H1 (cell line): ENCODE measurements at regions not wholly inside any gene's neighbourhood (a gene's known extent, or its start where the extent isn't known, plus 50 kb on each side); places are given as distances from the start of the nearest gene placed in this dataset.

Experiments used
- CTCF ChIA-PET: fragments of 300-600 bp; sonication (Branson Sonifier 250); formaldehyde crosslinking; loops from one replicate; lab custom pipeline; 2021; ENCODE audit not compliant: partially characterized antibody; lab: Charles Lee
- POLR2A ChIA-PET: fragments of 300-600 bp; sonication (Branson Sonifier 250); formaldehyde crosslinking; loops from one replicate; lab custom pipeline; 2021; ENCODE audit warnings: inconsistent platforms; ENCODE audit not compliant: partially characterized antibody; lab: Charles Lee
- DNase-seq, 2 experiments: peaks; one replicate each; pipeline versions ENCODE4 v3.0.0 to v3.0.0-alpha.2; 2010 to 2022; ENCODE audit warnings: low spot score in 2 of 2, low read depth in 1 of 2, mixed read lengths in 1 of 2
- FAIRE-seq: peaks from 2 replicates; lab custom pipeline; 2011; peaks lifted over from hg19 to GRCh38; lab: Jason Lieb, UNC
- H2AFZ ChIP-seq: 2 replicates; pipeline ENCODE4 v1.8.1; 2012; ENCODE audit warnings: low read length, inconsistent platforms
- H2AK5ac ChIP-seq: 2 replicates; pipeline ENCODE4 v1.6.1; 2013; ENCODE audit warnings: low read depth, low read length
- H2BK120ac ChIP-seq: replicated peaks from 2 replicates; pipeline ENCODE3; 2013; ENCODE audit warnings: low read depth, low read length, inconsistent platforms
- H2BK12ac ChIP-seq: 2 replicates; pipeline ENCODE4 v1.6.1; 2013; ENCODE audit warnings: low read depth, low read length
- H2BK15ac ChIP-seq: 2 replicates; pipeline ENCODE4 v1.6.1; 2013; ENCODE audit warnings: low read length
- H2BK20ac ChIP-seq: 2 replicates; pipeline ENCODE4 v1.6.1; 2013; ENCODE audit warnings: low read length
- H2BK5ac ChIP-seq: 2 replicates; pipeline ENCODE4 v1.6.1; 2013; ENCODE audit warnings: low read depth, low read length
- H3K14ac ChIP-seq: 2 replicates; pipeline ENCODE4 v1.6.1; 2013; ENCODE audit warnings: inconsistent platforms; ENCODE audit not compliant: insufficient read length
- H3K18ac ChIP-seq: 2 replicates; pipeline ENCODE4 v1.6.1; 2013; ENCODE audit warnings: low read length; ENCODE audit errors: extremely low read depth
- H3K23ac ChIP-seq: 2 replicates; pipeline ENCODE4 v1.6.1; 2013; ENCODE audit warnings: inconsistent platforms; ENCODE audit not compliant: insufficient read length
- H3K23me2 ChIP-seq: 2 replicates; pipeline ENCODE4 v1.6.1; 2013; ENCODE audit warnings: low read depth, low read length
- H3K27ac ChIP-seq: 2 replicates; pipeline ENCODE4 v1.6.1; 2011; ENCODE audit warnings: low read depth, low read length, inconsistent platforms
- H3K27me3 ChIP-seq, 4 experiments: replicated peaks in 1 of 4; 1 replicate in 1 of 4; 2 replicates in 3 of 4; pipeline versions ENCODE4 v1.6.1 to v1.8.1; 2011 to 2013; ENCODE audit warnings: low read length in 3 of 4, mild to moderate bottlenecking in 3 of 4, inconsistent platforms in 2 of 4, mixed read lengths in 2 of 4, moderate library complexity in 1 of 4; ENCODE audit not compliant: control insufficient read depth in 3 of 4, insufficient read depth in 3 of 4; ENCODE audit errors: extremely low read depth in 1 of 4
- H3K36me3 ChIP-seq, 4 experiments: 2 replicates each; pipeline versions ENCODE4 v1.6.1 to v1.8.1; 2011 to 2013; ENCODE audit warnings: mild to moderate bottlenecking in 4 of 4, low read length in 3 of 4, moderate library complexity in 2 of 4, control low read depth in 1 of 4, inconsistent platforms in 1 of 4; ENCODE audit not compliant: insufficient read depth in 4 of 4, control insufficient read depth in 2 of 4
- H3K4ac ChIP-seq: replicated peaks from 2 replicates; pipeline ENCODE3; 2013; ENCODE audit warnings: low read length, low read depth, mixed read lengths, inconsistent platforms; ENCODE audit not compliant: insufficient read length
- H3K4me1 ChIP-seq, 4 experiments: replicated peaks in 1 of 4; 1 replicate in 1 of 4; 2 replicates in 3 of 4; pipeline versions ENCODE4 v1.6.1 to v1.8.1; 2011 to 2013; ENCODE audit warnings: low read length in 3 of 4, inconsistent platforms in 2 of 4, mixed read lengths in 1 of 4; ENCODE audit not compliant: insufficient read depth in 4 of 4, control insufficient read depth in 3 of 4
- H3K4me2 ChIP-seq, 2 experiments: 2 replicates each; pipeline versions ENCODE4 v1.6.1 to v1.8.1; 2011 to 2013; ENCODE audit warnings: low read depth in 2 of 2, low read length in 2 of 2, control low read depth in 1 of 2, inconsistent platforms in 1 of 2, mild to moderate bottlenecking in 1 of 2; ENCODE audit not compliant: insufficient read depth in 1 of 2
- H3K4me3 ChIP-seq, 4 experiments: fragments of 200-600, 300-600 bp in 1 of 4; sonication (generic), shearing (Covaris generic), sonication (Bioruptor Twin) in 1 of 4; 2 replicates each; pipeline versions ENCODE4 v1.5.1 to v1.8.1; 2011 to 2016; ENCODE audit warnings: low read length in 4 of 4, low read depth in 3 of 4, control low read depth in 2 of 4, inconsistent platforms in 2 of 4, mild to moderate bottlenecking in 2 of 4, mixed read lengths in 1 of 4, moderate library complexity in 1 of 4; ENCODE audit not compliant: insufficient read depth in 2 of 4; ENCODE audit errors: extremely low read depth in 1 of 4
- H3K56ac ChIP-seq: replicated peaks from 2 replicates; pipeline ENCODE3; 2013; ENCODE audit warnings: low read depth, mild to moderate bottlenecking, mixed read lengths, low read length, inconsistent platforms; ENCODE audit not compliant: insufficient read length
- H3K79me1 ChIP-seq: 2 replicates; pipeline ENCODE4 v1.6.1; 2013; ENCODE audit warnings: low read depth, low read length, control low read depth
- H3K79me2 ChIP-seq, 2 experiments: 2 replicates each; pipeline versions ENCODE4 v1.6.1 to v1.8.1; 2012 to 2013; ENCODE audit warnings: low read length in 2 of 2, mild to moderate bottlenecking in 2 of 2, inconsistent platforms in 1 of 2; ENCODE audit not compliant: insufficient read depth in 2 of 2, control insufficient read depth in 1 of 2
- H3K9ac ChIP-seq, 4 experiments: replicated peaks in 1 of 4; 1 replicate in 1 of 4; 2 replicates in 3 of 4; pipeline versions ENCODE4 v1.6.1 to v1.8.1; 2011 to 2013; ENCODE audit warnings: low read depth in 3 of 4, low read length in 3 of 4, control low read depth in 2 of 4, mild to moderate bottlenecking in 2 of 4, moderate library complexity in 2 of 4, inconsistent platforms in 1 of 4; ENCODE audit errors: extremely low read depth in 1 of 4
- H3K9me3 ChIP-seq, 2 experiments: 2 replicates each; pipeline versions ENCODE4 v1.6.1 to v1.8.1; 2012 to 2013; ENCODE audit warnings: mild to moderate bottlenecking in 2 of 2, moderate library complexity in 2 of 2, control low read depth in 1 of 2, inconsistent platforms in 1 of 2, low read depth in 1 of 2, low read length in 1 of 2, mixed read lengths in 1 of 2; ENCODE audit not compliant: insufficient read depth in 2 of 2
- H4K20me1 ChIP-seq, 2 experiments: replicated peaks in 1 of 2; 2 replicates each; pipeline versions ENCODE3 to v1.8.1; 2011 to 2013; ENCODE audit warnings: inconsistent platforms in 2 of 2, low read length in 2 of 2, mild to moderate bottlenecking in 1 of 2; ENCODE audit not compliant: insufficient read depth in 2 of 2, control insufficient read depth in 1 of 2
- H4K5ac ChIP-seq: 2 replicates; pipeline ENCODE4 v1.6.1; 2013; ENCODE audit warnings: low read length, low read depth, mixed read lengths, inconsistent platforms; ENCODE audit not compliant: insufficient read length
- H4K8ac ChIP-seq: 2 replicates; pipeline ENCODE4 v1.8.0; 2013; ENCODE audit warnings: mild to moderate bottlenecking, moderate library complexity, low read length, inconsistent platforms; ENCODE audit not compliant: insufficient read depth; ENCODE audit errors: extremely low read depth
- H4K91ac ChIP-seq: replicated peaks from 2 replicates; pipeline ENCODE3; 2013; ENCODE audit warnings: low read length, mixed read lengths, inconsistent platforms; ENCODE audit not compliant: insufficient read length
- CHD1 ChIP-seq: IDR thresholded peaks from 2 replicates; pipeline ENCODE4 v1.6.1; 2012; ENCODE audit warnings: low read depth, low read length, improper control_type of control experiment
- CHD2 ChIP-seq: IDR thresholded peaks from 2 replicates; pipeline ENCODE4 v1.6.1; 2012; ENCODE audit warnings: low read length, improper control_type of control experiment
- GTF2F1 ChIP-seq: IDR thresholded peaks from 2 replicates; pipeline ENCODE4 v1.6.1; 2012; ENCODE audit warnings: low read depth, low read length, improper control_type of control experiment, borderline replicate concordance
- POLR2A ChIP-seq, 2 experiments: IDR thresholded peaks; 1 replicate in 1 of 2; 2 replicates in 1 of 2; pipeline ENCODE4 v1.6.1; 2011; ENCODE audit warnings: low read depth in 2 of 2, low read length in 2 of 2, mild to moderate bottlenecking in 2 of 2; ENCODE audit errors: control extremely low read depth in 1 of 2
- POLR2AphosphoS5 ChIP-seq: IDR thresholded peaks from 2 replicates; pipeline ENCODE4 v1.6.1; 2011; ENCODE audit warnings: low read depth, low read length
- RNF2 ChIP-seq: fragments of 200-900, 300-1000 bp; sonication (generic); IDR thresholded peaks from 2 replicates; pipeline ENCODE4 v1.7.1; 2016; ENCODE audit warnings: borderline replicate concordance, low read depth, mild to moderate bottlenecking, antibody characterized with exemption, low read length; ENCODE audit not compliant: poor library complexity, severe bottlenecking; ENCODE audit errors: missing control alignments
- SIRT6 ChIP-seq: IDR thresholded peaks from one replicate; pipeline ENCODE4 v1.7.1; 2012; ENCODE audit warnings: low read length, inconsistent platforms
- SRF ChIP-seq: IDR thresholded peaks from 2 replicates; pipeline ENCODE4 v1.6.1; 2011; ENCODE audit warnings: mild to moderate bottlenecking, low read depth, low read length, moderate library complexity
- SUZ12 ChIP-seq: fragments of 200-600 bp; sonication (generic); IDR thresholded peaks from 2 replicates; pipeline ENCODE4 v1.6.1; 2012; ENCODE audit warnings: mild to moderate bottlenecking, inconsistent platforms, low read length, moderate library complexity, mixed read lengths
- TCF12 ChIP-seq: IDR thresholded peaks from 2 replicates; pipeline ENCODE4 v1.6.1; 2011; ENCODE audit warnings: low read depth, mild to moderate bottlenecking, low read length
- WGBS, 2 experiments: shearing (Covaris generic) in 1 of 2; methylation state at CpG; one replicate each; pipeline versions ENCODE4 v1.1.6 to v1.1.7; 2013 to 2015; ENCODE audit warnings: low lambda C conversion rate in 2 of 2, mixed read lengths in 2 of 2, inconsistent platforms in 1 of 2, low coverage in 1 of 2, missing lambda C conversion rate in 1 of 2; ENCODE audit not compliant: insufficient replicate concordance in 2 of 2, insufficient coverage in 1 of 2, insufficient read length in 1 of 2; ENCODE audit errors: extremely low coverage in 1 of 2, missing lambda C conversion rate in 1 of 2; 5-methylcytosine and 5-hydroxymethylcytosine counted together
- TF ChIP-seq, protein P1 (sequence below): IDR thresholded peaks from 2 replicates; pipeline ENCODE4 v1.6.1; 2012; ENCODE audit warnings: low read length, inconsistent platforms

DNA sequence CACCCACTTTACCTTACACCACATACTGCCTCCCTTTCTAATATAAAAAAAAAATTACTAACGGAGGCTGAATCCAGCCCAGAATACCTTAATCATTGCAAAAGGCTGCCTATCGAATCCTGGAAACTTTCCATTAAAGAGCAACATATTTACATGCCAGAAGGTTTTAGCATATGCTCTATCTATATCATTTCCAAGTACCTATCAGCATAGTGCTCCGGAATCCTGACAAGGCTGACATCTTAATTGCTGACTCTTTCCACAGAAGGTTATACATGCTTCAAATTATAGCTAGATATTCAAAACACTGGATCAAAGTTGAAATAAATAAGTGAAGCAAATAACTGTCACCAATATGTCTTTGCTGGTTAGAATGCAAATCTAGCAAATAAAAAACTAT is 170.9 kb upstream of the CDK1 start:
- Histone ChIP-seq H2BK20ac (no peak overlapping the region), H3K4ac (no peak overlapping the region), H2BK5ac (no peak overlapping the region), H3K56ac (no peak overlapping the region), H2AFZ (no peak overlapping the region), H3K79me1 (no peaks in the 10 kb centered on the region), H3K14ac (no peak overlapping the region), H4K5ac (no peak overlapping the region), H3K4me2 (no peak overlapping the region), H2BK120ac (no peak overlapping the region), H3K79me2 (no peaks in the 10 kb centered on the region), H3K9me3 (no peaks in the 10 kb centered on the region), H3K4me1 (peaks cover 0 to 5% (median 0%) of the 10 kb centered on the region in 4 experiments; a peak in 1 of 7 replicates), H3K18ac (no peak overlapping the region), H2BK15ac (no peak overlapping the region), H3K36me3 (no peaks in the 10 kb centered on the region), H3K23me2 (no peaks in the 10 kb centered on the region), H4K20me1 (no peaks in the 10 kb centered on the region), H2AK5ac (no peak overlapping the region), H3K23ac (no peak overlapping the region), H4K8ac (no peak overlapping the region), H3K27ac (no peak overlapping the region), H3K27me3 (no peaks in the 10 kb centered on the region), H3K4me3 (no peak overlapping the region), H2BK12ac (no peak overlapping the region), H4K91ac (no peak overlapping the region), H3K9ac (no peak overlapping the region)
- FAIRE-seq = no peak
- POLR2A ChIA-PET = no interaction called here
- WGBS, 2 experiments = 82% methylated on average over 3 of the region's 3 CpGs; no CpG with 5 or more reads in 1 of the 2 experiments
- CTCF ChIA-PET = interaction anchor here (0.6 to 1.8 kb wide), 6 partner anchors 10 to 162 kb away, joined by 3 to 5 read pairs (median 4); no protein-coding TSS in a partner anchor
- DNase-seq = no peak
- TF ChIP-seq POLR2AphosphoS5 (no peak), SRF (no peak), TCF12 (no peak), SUZ12 (no peak), POLR2A (IDR thresholded peaks at IDR 0.05; ENCODE audit: control extremely low read depth in 1 of 2, low read depth in 2 of 2, low read length in 2 of 2) (no peak), CHD1 (no peak), RNF2 (no peak), GTF2F1 (no peak), CHD2 (no peak), SIRT6 (no peak)
- TF ChIP-seq, protein P1, sequence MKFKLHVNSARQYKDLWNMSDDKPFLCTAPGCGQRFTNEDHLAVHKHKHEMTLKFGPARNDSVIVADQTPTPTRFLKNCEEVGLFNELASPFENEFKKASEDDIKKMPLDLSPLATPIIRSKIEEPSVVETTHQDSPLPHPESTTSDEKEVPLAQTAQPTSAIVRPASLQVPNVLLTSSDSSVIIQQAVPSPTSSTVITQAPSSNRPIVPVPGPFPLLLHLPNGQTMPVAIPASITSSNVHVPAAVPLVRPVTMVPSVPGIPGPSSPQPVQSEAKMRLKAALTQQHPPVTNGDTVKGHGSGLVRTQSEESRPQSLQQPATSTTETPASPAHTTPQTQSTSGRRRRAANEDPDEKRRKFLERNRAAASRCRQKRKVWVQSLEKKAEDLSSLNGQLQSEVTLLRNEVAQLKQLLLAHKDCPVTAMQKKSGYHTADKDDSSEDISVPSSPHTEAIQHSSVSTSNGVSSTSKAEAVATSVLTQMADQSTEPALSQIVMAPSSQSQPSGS = no peak
